Hepatocyte (in vitro differentiated cells): ENCODE measurements at regions not wholly inside any gene's neighbourhood (a gene's known extent, or its start where the extent isn't known, plus 50 kb on each side); places are given as distances from the start of the nearest gene placed in this dataset.

Experiments used
- EZH2 ChIP-seq: fragments of 200-600 bp; sonication (generic); IDR thresholded peaks from 2 replicates; pipeline ENCODE4 v1.6.1; 2016; ENCODE audit warnings: antibody characterized with exemption, mild to moderate bottlenecking, borderline replicate concordance
- TF ChIP-seq, protein P1 (sequence below): fragments of 200-600 bp; sonication (generic); IDR thresholded peaks from 2 replicates; pipeline ENCODE4 v1.5.1; 2016; ENCODE audit warnings: antibody characterized with exemption, mild to moderate bottlenecking; ENCODE audit not compliant: poor library complexity

DNA sequence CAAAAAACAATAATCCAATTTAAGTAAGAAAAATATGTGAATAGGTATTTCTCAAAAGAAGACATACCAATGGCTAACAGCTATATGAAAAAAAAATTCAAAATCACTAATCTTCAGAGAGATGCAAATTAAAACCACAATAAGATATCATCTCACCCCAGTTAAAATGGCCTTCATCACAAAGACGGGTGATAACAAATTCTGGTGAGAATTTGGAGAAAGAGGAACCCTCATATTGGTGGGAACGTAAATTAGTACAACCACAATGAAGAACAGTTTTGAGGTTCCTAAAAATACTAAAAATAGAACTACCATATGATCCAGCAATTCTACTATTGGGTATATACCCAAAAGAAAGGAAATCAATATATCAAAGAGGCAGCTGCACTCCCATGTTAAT lies 94.3 kb downstream of the TMEM167A start:
- TF ChIP-seq, protein P1, sequence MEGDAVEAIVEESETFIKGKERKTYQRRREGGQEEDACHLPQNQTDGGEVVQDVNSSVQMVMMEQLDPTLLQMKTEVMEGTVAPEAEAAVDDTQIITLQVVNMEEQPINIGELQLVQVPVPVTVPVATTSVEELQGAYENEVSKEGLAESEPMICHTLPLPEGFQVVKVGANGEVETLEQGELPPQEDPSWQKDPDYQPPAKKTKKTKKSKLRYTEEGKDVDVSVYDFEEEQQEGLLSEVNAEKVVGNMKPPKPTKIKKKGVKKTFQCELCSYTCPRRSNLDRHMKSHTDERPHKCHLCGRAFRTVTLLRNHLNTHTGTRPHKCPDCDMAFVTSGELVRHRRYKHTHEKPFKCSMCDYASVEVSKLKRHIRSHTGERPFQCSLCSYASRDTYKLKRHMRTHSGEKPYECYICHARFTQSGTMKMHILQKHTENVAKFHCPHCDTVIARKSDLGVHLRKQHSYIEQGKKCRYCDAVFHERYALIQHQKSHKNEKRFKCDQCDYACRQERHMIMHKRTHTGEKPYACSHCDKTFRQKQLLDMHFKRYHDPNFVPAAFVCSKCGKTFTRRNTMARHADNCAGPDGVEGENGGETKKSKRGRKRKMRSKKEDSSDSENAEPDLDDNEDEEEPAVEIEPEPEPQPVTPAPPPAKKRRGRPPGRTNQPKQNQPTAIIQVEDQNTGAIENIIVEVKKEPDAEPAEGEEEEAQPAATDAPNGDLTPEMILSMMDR, result no peak
- TF ChIP-seq EZH2, result no peak
